ENCODE measurements at regions not wholly inside any gene's neighbourhood (a gene's known extent, or its start where the extent isn't known, plus 50 kb on each side); places are given as distances from the start of the nearest gene placed in this dataset.

DNA sequence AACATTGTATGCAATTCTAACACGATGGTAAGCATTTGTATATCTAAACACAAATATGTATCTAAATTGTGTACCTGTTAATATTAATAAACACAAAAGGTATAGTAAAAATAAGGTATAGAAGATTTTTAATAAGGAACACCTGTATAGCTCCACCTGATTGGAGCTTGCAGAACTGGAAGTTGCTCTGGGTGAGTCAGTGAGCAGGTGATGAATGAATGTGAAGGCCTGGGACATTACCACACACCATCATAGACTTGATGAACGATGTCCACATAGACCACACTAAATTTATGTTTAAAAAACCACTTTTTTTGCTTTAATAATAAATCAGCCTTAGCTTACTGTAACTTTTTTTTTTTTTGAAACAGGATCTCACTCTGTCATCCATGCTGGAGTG, 97.6 kb upstream of the CLMP start:
- no peak for DNase-seq
- Histone ChIP-seq H3K36me3 (no peaks in the 10 kb centered on the region), H3K4me3 (no peak overlapping the region), H3K9me3 (no peaks in the 10 kb centered on the region), H3K27me3 (peaks cover 7% of the 10 kb centered on the region)

DNA sequence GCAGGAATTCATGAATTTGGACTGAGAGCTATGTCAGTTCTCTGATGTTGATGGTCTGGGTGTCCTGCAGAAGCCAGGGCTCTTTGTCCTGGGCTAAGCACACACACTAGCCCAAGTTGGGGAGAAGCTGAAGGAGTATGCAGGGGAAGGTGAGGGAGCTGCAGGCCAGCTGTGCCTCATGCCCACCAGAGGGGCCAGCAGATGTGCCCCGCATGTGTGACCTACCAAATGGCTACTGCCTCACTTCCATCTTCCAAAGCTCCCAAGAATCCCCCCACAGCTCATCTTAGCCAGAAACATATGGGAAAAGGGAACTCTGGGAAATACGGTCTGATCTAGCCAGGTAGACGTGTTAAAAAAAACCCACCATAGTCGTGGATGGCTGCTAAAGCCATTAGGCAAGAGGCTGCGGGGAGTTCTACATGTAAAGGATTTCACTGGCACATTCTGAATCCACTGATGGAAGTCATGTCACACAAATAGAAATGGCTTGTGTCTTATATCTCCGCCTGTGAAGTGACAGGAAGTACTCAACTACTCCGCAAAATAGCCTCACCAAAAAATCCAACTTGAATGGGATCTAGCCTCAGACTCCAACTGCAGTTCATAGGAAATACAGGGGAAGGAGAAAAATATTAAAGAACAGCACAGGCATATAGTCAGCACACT, 96.3 kb upstream of the CLMP start:
- no peaks in the 10 kb centered on the region for H3K36me3 ChIP-seq
- H3K4me3 ChIP-seq = no peak overlapping the region
- H3K9me3 ChIP-seq = no peaks in the 10 kb centered on the region
- peaks cover 12% of the 10 kb centered on the region for H3K27me3 ChIP-seq
- DNase-seq = no peak

DNA sequence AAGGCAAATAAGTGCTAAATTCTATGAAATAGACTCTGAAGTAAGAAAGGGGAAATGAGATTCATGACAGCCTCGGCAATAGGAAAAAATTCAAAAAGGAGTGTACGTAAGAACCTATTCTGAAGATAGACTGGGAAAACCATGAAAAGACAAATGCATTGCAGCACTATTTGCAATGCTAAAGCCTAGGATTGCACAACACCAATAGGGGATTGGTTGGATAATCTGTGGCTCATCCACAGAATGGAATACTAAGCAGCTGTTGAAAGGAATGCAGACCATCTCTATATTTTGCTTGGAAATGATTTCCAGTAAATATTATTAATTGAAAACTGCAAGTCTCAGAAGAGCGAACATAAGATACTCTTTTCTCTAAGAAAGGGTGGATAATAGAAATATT, 91.7 kb upstream of the CLMP start:
- H3K9me3 ChIP-seq = no peaks in the 10 kb centered on the region
- H3K27me3 ChIP-seq = peaks cover 24% of the 10 kb centered on the region
- no peaks in the 10 kb centered on the region for H3K36me3 ChIP-seq
- no peak overlapping the region for H3K4me3 ChIP-seq
- no peak for DNase-seq

DNA sequence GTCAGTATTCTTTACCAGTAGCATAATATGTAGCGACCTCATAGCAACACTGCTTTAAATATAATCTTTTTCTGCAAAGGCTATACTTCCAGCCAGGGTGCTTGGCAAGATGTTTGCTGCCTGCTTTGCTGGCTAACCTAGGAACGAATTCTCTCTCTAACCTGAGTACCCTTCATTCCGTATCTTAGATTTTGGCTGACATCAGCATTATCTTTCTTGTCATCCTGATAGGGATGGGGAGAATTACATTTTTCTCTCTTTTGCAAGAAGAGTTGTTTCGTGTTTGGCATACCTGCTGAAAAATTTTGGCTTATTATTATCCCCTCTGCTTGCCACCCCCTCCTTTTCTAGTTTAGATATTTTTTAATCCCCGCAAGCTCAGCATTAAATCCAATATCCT, 91.2 kb upstream of the CLMP start:
- Histone ChIP-seq H3K9me3 (no peaks in the 10 kb centered on the region), H3K27me3 (peaks cover 24% of the 10 kb centered on the region), H3K36me3 (no peaks in the 10 kb centered on the region), H3K4me3 (no peak overlapping the region)
- DNase-seq = no peak

DNA sequence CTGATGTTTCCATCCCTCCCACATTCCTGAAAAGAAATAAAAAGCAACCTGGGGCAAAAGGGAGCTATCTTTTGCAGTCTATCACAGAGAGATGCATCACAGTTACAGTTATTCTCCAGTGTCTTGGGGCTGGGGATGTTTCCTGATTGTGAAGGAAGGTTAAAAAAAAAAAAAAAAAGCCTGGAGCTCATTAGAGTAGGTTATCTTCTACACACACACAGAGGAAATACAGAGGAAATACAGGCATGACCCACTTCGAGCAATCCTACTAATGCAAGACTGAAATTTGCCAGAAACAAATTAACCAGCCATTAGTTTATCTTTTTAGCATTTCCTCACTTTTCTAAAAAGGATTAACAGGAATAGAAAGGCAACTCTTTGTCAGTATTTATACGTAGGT, 89.4 kb upstream of the CLMP start:
- no peak for DNase-seq
- Histone ChIP-seq H3K27me3 (peaks cover 19% of the 10 kb centered on the region), H3K4me3 (no peak overlapping the region), H3K36me3 (no peaks in the 10 kb centered on the region), H3K9me3 (no peaks in the 10 kb centered on the region)

DNA sequence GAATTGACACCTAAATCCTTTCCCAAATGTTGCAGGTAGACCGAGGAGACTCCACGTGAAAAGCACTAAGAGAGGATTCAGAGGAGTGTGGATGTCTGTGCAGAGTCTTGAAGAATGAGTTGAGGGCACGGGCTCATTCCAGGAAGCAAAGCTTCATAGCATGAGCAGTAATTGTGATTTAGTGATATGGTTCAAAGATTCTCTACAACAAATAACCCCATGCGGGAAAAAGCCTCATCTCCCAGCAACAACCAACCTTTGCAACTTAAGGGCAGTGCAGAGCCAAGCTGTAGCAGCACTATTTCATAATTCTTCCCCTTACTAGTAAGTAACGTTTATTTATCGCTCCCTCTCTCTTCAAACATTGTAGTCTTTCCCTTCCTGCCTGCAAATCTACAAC, 87.5 kb upstream of the CLMP start:
- peaks cover 24% of the 10 kb centered on the region for H3K27me3 ChIP-seq
- H3K4me3 ChIP-seq = no peak overlapping the region
- H3K36me3 ChIP-seq = no peaks in the 10 kb centered on the region
- DNase-seq = no peak
- no peaks in the 10 kb centered on the region; the same call in 1 of the 2 replicates for H3K9me3 ChIP-seq

DNA sequence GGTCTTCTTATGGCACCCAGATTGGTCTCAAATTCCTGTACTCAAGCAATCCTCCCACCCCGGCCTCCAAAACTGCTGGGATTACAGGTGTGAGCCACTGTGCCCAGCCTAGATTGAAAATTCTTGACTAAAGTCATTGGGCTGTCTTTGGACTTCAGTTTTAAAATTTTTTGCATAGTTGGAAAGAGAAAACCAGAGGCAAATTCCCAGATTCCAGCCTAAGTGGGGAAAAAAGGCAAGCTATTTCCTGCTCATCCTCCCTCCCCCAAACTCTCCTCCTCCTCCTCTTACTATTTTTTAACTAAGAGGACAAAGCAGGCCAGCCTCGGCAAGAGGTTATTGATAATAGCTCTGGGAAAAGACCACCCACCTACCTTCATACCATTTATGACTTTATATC, 78.6 kb upstream of the CLMP start:
- Histone ChIP-seq H3K27me3 (peaks cover 5% of the 10 kb centered on the region), H3K9me3 (no peaks in the 10 kb centered on the region), H3K36me3 (no peaks in the 10 kb centered on the region), H3K4me3 (no peak overlapping the region)
- no peak for DNase-seq

DNA sequence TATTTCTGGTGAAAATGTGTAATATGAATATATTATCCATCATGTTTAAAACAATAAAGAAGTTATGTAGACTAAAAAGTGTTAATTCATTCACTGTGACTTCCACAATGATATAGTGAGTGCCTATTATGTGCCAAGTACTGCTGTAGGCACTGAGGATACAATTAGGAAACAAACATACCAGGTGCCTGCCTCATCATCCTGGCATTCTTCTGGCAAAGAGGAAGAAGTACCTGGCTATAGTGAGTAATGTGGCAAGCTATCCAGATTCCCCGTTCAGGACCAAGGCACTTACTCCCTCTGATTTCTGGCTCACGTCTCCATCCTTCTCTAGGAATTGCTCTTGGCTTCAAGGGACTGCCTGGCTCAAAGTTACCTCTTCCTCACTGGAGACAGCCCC, 77.5 kb upstream of the CLMP start:
- Histone ChIP-seq H3K36me3 (no peaks in the 10 kb centered on the region), H3K4me3 (no peak overlapping the region), H3K9me3 (no peaks in the 10 kb centered on the region), H3K27me3 (no peaks in the 10 kb centered on the region; the same call in 1 of the 2 replicates)
- DNase-seq = no peak

DNA sequence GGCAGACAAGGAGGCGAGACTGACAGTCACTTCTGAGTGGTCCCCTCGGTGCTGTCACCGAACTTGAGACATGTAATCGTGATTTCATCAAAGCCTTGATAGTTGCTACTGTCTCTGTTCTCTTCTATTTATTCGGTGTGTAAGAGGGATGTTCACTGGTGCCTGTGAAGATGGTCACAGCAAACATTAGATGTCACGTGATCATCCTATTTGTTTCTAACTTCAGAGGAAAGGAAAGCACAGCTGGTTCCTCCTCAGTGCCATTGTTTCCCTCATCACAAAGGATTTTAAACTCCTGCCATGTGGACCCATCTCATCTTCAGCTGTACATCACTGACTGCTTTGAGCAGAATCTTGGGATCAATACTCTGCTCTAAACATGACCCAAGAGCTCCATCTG, 73.1 kb upstream of the CLMP start:
- Histone ChIP-seq H3K27me3 (no peaks in the 10 kb centered on the region; the same call in none of the 2 replicates), H3K4me3 (no peak overlapping the region), H3K36me3 (no peaks in the 10 kb centered on the region), H3K9me3 (no peaks in the 10 kb centered on the region)
- no peak for DNase-seq

DNA sequence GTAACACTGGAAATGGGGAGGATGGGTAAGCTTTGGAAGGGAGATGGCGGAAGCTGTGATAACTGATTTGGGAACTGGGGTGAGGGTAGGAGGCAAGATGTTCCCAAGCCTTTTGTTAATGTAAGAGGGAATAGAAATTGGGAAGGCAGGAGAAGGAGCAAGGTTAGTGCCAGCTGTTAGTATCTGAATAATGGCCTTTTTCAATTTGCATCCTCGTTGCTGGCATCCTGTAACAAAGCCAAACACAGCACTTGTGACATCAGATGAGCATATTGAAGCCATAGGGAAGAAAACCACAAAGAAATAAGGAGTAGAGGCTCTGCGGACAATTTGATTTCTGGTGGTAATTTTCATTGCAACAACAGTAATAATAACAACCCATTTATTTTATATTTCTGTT, 70.9 kb upstream of the CLMP start:
- no peak overlapping the region for H3K4me3 ChIP-seq
- no peaks in the 10 kb centered on the region; the same call in none of the 2 replicates for H3K27me3 ChIP-seq
- no peak for DNase-seq
- H3K36me3 ChIP-seq = no peaks in the 10 kb centered on the region
- H3K9me3 ChIP-seq = no peaks in the 10 kb centered on the region

DNA sequence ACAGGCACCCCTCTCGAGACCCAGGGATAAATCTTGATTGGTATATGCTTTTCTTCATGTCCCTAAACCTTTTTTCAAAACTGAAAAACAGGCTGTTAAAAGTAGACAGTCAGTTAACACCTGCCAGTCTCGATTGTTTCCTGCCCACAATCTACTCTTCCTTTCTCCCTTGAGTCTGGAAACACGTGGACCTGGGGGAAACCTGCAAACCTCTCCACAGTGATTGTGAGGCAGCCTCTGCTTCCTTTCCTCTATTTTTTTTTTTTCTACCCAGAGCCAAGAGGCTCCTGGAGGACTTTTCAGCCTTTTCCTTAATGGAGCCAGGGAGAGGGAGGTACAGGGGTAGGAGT, 69.4 kb upstream of the CLMP start:
- H3K9me3 ChIP-seq = no peaks in the 10 kb centered on the region
- DNase-seq = no peak
- no peaks in the 10 kb centered on the region; the same call in 1 of the 2 replicates for H3K27me3 ChIP-seq
- H3K4me3 ChIP-seq = no peak overlapping the region
- H3K36me3 ChIP-seq = no peaks in the 10 kb centered on the region

DNA sequence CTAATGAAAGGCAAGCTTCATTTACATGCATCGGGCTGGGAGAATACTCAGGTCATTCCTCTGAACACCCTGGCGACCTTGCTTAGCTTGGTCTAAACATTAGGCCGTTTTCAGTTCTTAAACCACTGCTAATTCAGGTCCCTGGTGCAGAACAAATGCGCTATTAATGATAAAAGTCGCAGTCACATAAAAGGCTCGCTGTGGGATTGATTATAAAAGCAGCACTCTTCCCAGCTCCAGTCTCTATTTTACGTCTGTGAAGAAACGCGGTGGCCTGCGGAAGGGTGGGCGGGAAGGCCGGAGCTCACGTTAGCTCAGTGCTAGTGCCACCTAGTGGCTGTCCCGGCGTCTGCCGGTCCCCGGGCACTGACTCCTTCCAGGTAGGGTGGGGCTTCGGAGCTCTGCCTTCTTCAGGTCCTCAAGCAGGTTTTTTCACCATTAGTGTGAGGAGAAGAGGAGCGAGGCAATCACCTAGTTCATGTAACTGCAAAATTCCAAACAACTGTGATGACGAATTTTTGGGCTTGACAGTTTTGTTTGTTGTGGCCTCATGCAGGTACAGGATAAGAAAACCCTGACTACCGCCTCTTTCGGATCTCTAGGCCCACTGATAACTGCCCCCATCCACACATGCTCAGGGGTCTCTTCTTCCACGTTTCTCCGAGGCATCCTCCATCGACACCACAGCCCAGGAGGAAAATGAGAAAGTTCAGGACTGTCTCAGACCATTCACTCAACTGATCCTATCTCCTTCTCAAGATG, 66.5 kb upstream of the CLMP start:
- Histone ChIP-seq H3K4me3 (peak overlapping the region; percentile 24; the same call in 1 of the 2 replicates), H3K9me3 (no peaks in the 10 kb centered on the region), H3K27me3 (no peaks in the 10 kb centered on the region; the same call in 1 of the 2 replicates), H3K36me3 (no peaks in the 10 kb centered on the region)
- DNase-seq = peak; percentile 76

DNA sequence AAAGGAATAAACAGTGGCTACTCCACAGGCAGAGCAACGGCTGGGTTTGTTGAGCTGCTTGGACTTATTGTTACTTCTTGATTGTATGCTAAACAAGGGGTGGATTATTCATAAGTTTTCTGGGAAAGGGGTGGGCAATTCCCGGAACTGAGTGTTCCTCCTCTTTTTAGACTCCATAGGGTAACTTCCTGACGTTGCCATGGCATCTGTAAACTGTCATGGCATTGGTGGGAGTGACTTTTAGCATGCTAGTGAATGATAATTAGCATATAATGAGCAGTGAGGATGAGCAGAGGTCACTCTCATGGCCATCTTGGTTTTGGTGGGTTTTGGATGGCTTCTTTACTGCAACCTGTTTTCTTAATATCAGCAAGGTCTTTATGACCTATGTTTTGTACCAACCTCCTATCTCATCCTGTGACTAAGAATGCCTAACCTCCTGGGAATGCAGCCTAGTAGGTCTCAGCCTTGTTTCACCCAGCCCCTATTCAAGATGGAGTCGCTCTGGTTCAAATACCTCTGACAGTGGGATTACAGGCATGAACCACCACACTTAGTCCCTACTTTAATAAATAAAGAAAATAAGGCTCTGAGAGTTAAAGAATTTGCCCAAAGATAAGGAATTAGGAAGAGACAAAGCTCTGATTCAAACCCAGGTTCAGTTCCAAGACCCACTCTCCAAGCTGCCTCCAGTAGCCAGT, 65.6 kb upstream of the CLMP start:
- H3K4me3 ChIP-seq = no peak overlapping the region
- no peaks in the 10 kb centered on the region; the same call in 1 of the 2 replicates for H3K27me3 ChIP-seq
- no peaks in the 10 kb centered on the region for H3K36me3 ChIP-seq
- no peak for DNase-seq
- H3K9me3 ChIP-seq = no peaks in the 10 kb centered on the region

DNA sequence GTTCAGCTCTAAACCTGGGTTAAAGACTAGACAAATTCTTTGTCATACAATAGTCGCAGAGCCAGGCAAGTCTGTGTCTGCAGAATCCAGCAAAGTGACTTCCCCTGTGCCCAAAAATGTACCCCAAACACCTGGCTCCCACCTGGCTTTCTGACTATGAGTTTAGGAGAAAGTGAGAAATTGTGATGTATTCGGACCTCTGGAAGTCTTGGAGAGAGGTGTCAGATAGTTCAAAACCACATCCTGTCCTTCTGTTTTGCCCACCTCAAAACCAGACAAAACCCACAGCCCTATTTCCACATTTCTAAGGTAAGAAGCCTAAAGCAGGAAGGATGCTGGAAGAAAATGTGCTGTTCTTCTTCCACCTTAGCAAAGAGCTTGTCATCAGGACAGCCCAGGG, 63.8 kb upstream of the CLMP start:
- Histone ChIP-seq H3K27me3 (no peaks in the 10 kb centered on the region), H3K9me3 (no peaks in the 10 kb centered on the region), H3K4me3 (no peak overlapping the region), H3K36me3 (no peaks in the 10 kb centered on the region)
- no peak for DNase-seq

DNA sequence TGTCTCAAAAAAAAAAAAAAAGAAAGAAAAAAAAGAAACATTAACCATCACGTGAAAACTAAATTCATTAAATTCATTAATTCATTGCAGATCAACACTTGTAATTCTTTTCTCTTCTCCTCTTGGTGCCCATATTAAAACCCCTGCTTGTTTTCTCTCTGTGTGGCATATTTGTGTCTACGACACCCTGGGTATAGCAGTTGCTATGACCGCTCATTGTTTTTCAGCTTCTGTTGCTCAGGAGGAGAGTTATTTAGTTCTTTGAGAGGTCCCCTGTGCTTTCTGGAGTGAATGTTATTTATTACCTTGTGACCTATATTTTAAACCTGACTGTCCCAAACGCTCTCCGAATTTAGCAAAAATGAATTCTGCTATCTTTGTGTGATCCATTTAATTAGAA, 62.3 kb upstream of the CLMP start:
- Histone ChIP-seq H3K36me3 (no peaks in the 10 kb centered on the region), H3K4me3 (no peak overlapping the region), H3K27me3 (no peaks in the 10 kb centered on the region), H3K9me3 (no peaks in the 10 kb centered on the region)
- DNase-seq = no peak

DNA sequence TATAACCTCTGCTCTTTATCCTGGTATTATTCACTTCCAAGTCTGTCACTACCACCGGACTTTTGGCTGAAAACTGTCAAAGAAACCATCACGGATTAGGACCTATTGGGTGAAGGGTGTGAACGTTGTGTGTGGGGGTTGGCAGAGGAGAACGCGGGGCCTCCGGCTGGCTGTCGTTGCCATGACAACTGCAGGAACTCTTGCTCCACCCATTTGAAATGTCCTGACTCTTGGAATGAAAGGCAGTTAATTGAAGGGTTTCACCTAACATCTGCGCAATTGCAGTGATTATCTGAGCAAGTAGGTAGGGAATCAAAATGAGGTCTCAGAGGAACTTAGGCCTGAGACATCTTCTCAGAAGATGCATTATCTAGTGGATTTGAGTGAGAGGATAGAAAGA, 60.9 kb upstream of the CLMP start:
- no peak overlapping the region for H3K4me3 ChIP-seq
- no peak for DNase-seq
- H3K9me3 ChIP-seq = no peaks in the 10 kb centered on the region
- no peaks in the 10 kb centered on the region for H3K36me3 ChIP-seq
- no peaks in the 10 kb centered on the region for H3K27me3 ChIP-seq

DNA sequence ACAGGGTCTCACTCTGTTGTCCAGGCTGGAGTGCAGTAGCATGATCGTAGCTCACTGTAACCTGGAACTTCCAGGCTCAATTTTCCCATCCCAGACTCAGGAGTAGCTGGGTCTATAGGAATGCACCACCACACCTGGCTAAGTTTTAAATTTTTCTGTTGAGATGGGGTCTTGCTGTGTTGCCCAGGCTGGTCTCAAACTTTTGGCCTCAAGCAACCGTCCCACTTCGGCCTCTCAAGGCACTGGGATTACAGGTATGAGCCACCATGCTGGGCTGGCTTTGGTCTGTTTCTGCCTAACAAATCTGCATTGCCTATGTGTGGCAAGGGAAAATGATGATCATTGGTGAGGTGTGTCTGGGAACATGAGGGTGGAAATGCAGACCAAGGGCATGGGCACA, 59.3 kb upstream of the CLMP start:
- no peaks in the 10 kb centered on the region for H3K27me3 ChIP-seq
- no peak for DNase-seq
- no peaks in the 10 kb centered on the region for H3K9me3 ChIP-seq
- no peaks in the 10 kb centered on the region for H3K36me3 ChIP-seq
- H3K4me3 ChIP-seq = no peak overlapping the region

DNA sequence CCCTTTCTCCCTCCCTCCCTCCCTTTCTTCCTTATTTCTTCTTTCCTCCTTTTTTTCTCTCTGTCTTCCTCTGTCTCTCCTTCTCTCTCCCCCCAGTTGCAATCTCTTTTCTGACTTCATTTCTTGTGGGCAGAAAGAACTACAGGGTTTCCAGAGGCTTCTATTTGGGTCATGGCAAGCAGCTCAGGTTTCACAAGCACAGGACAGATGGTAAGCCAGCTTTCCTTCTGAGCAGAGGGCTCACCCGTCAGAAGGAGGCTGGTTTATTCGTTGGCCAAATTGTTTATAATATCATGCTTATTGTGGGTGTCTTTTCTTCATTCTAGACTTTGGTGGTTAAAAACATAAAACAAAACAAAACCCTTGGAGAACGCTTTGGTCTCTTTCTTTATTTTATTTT, 58.9 kb upstream of the CLMP start:
- Histone ChIP-seq H3K27me3 (no peaks in the 10 kb centered on the region), H3K36me3 (no peaks in the 10 kb centered on the region), H3K4me3 (no peak overlapping the region), H3K9me3 (no peaks in the 10 kb centered on the region)
- no peak for DNase-seq

All from MG63 (cell line).